ENCODE measurements at regions not wholly inside any gene's neighbourhood (a gene's known extent, or its start where the extent isn't known, plus 50 kb on each side); places are given as distances from the start of the nearest gene placed in this dataset.

DNA sequence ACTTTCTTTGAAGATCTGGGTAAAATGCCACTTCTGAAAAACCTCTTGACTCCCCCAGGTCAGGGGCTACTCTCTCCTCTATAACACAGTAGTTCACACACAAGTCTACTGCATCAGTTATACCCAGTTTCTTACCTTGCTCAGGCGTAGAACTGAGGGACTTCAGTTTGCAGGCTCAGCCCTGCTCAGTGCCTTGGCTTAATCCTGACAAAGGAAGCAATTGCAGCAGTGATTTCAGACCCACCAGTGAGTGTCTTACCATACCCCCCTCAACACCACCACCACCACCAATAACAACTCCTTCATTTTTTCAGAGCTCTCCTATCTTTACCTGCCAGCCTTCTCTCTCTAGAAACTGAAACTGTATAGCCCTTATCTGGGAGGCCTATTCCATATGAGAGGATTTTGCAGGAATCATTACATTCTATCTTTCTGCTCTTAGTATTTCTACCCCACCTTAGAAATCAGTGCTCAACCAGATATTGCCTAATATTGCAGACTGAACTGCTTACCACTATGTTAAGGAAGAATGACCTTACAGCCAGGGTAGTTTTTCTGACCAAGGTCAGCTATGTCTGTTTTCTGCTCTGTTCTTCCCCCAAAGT lies 105.5 kb upstream of the S1PR1 start:
- no peaks in the 10 kb centered on the region for H3K4me1 ChIP-seq (ENCODE audit: control insufficient read depth, insufficient read depth, low read length)
- DNase-seq (ENCODE audit: low read depth, low spot score) (no peak), ATAC-seq (no peak)
- BruUV-seq (replicated peaks) = no TSS peak
- POLR2A ChIA-PET = no interaction called here
- no peaks in the 10 kb centered on the region for H3K27me3 ChIP-seq (ENCODE audit: control insufficient read depth, insufficient read depth, low read length)
- no peaks in the 10 kb centered on the region for H3K9me3 ChIP-seq (ENCODE audit: control insufficient read depth, insufficient read depth, low read depth, low read length)
- H3K27ac ChIP-seq (ENCODE audit: low read length) = no peak overlapping the region
- in situ Hi-C loops (cut with HindIII; ENCODE audit: low pct_unique_long_range_greater_than_20kb, low sequenced_read_pairs) (no loop called here), intact Hi-C loops (cut with micrococcal nuclease; ENCODE audit: unreplicated experiment) (no loop called here)
- no peaks in the 10 kb centered on the region for H3K36me3 ChIP-seq (ENCODE audit: control insufficient read depth, insufficient read depth, low read length)
- TF ChIP-seq POLR2AphosphoS5 (IDR thresholded peaks at IDR 0.05; ENCODE audit: low read depth, low read length) (no peak), TCF7L2 (IDR thresholded peaks at IDR 0.05; ENCODE audit: low read depth, low read length) (no peak), CTCF (IDR thresholded peaks at IDR 0.05) (no peak)
- TF ChIP-seq, protein P1, sequence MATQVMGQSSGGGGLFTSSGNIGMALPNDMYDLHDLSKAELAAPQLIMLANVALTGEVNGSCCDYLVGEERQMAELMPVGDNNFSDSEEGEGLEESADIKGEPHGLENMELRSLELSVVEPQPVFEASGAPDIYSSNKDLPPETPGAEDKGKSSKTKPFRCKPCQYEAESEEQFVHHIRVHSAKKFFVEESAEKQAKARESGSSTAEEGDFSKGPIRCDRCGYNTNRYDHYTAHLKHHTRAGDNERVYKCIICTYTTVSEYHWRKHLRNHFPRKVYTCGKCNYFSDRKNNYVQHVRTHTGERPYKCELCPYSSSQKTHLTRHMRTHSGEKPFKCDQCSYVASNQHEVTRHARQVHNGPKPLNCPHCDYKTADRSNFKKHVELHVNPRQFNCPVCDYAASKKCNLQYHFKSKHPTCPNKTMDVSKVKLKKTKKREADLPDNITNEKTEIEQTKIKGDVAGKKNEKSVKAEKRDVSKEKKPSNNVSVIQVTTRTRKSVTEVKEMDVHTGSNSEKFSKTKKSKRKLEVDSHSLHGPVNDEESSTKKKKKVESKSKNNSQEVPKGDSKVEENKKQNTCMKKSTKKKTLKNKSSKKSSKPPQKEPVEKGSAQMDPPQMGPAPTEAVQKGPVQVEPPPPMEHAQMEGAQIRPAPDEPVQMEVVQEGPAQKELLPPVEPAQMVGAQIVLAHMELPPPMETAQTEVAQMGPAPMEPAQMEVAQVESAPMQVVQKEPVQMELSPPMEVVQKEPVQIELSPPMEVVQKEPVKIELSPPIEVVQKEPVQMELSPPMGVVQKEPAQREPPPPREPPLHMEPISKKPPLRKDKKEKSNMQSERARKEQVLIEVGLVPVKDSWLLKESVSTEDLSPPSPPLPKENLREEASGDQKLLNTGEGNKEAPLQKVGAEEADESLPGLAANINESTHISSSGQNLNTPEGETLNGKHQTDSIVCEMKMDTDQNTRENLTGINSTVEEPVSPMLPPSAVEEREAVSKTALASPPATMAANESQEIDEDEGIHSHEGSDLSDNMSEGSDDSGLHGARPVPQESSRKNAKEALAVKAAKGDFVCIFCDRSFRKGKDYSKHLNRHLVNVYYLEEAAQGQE (IDR thresholded peaks at IDR 0.05; ENCODE audit: insufficient read depth in 1 of 2, low read depth in 2 of 2, low read length in 1 of 2) = no peak
- CTCF ChIA-PET = no interaction called here
- H3K4me3 ChIP-seq (ENCODE audit: low read depth in 2 of 2, low read length in 2 of 2) = no peak overlapping the region

DNA sequence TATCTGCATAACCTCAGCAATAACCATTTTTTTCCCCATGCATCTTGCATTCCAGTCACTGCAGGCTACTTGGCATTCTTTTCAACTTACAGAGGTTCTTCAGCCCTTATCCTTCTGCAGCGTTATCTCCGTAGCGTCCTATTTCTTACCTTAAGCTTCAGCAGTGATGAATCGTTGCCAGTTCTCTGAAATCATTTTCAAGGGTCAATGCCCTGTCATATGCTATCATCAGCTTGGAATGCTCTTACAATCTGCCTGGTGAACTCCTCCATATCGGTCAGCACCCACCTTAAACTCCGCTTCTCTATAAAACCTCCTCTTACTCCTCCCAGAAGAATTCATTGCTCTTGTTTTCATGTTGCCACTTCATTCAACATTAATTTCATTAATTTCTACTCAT lies 105.1 kb upstream of the DPH5 start:
- TF ChIP-seq, protein P1 (IDR thresholded peaks at IDR 0.05; ENCODE audit: insufficient read depth in 1 of 2, low read depth in 2 of 2, low read length in 1 of 2) = no peak
- TF ChIP-seq CTCF (IDR thresholded peaks at IDR 0.05) (no peak), TCF7L2 (IDR thresholded peaks at IDR 0.05; ENCODE audit: low read depth, low read length) (no peak), SIN3A (IDR thresholded peaks at IDR 0.05; ENCODE audit: borderline replicate concordance, insufficient read depth, low read depth, low read length) (no peak), POLR2AphosphoS5 (IDR thresholded peaks at IDR 0.05; ENCODE audit: low read depth, low read length) (no peak)
- Histone ChIP-seq H3K27me3 (ENCODE audit: control insufficient read depth, insufficient read depth, low read length) (no peaks in the 10 kb centered on the region), H3K4me3 (ENCODE audit: low read depth in 2 of 2, low read length in 2 of 2) (no peak overlapping the region), H3K36me3 (ENCODE audit: control insufficient read depth, insufficient read depth, low read length) (no peaks in the 10 kb centered on the region), H3K27ac (ENCODE audit: low read length) (no peak overlapping the region), H3K9me3 (ENCODE audit: control insufficient read depth, insufficient read depth, low read depth, low read length) (no peaks in the 10 kb centered on the region), H3K4me1 (ENCODE audit: control insufficient read depth, insufficient read depth, low read length) (no peaks in the 10 kb centered on the region)
- no peak for DNase-seq (ENCODE audit: low read depth, low spot score)
- no peak for ATAC-seq
- intact Hi-C loops (cut with micrococcal nuclease; ENCODE audit: unreplicated experiment) (no loop called here), in situ Hi-C loops (cut with HindIII; ENCODE audit: low pct_unique_long_range_greater_than_20kb, low sequenced_read_pairs) (no loop called here)
- ChIA-PET POLR2A (no interaction called here), CTCF (no interaction called here)
- no TSS peak for BruUV-seq (replicated peaks)

Measured in Panc1 (cell line).